HG03469 (cell line): ENCODE measurements at regions not wholly inside any gene's neighbourhood (a gene's known extent, or its start where the extent isn't known, plus 50 kb on each side); places are given as distances from the start of the nearest gene placed in this dataset.

Experiments
- ATAC-seq: cut with Tn5 transposase; IDR thresholded peaks from one replicate; pipeline ENCODE4 v1.9.1; 2021; ENCODE audit warnings: mild to moderate bottlenecking, moderate library complexity, moderate number of reproducible peaks; ENCODE audit not compliant: unreplicated experiment

DNA sequence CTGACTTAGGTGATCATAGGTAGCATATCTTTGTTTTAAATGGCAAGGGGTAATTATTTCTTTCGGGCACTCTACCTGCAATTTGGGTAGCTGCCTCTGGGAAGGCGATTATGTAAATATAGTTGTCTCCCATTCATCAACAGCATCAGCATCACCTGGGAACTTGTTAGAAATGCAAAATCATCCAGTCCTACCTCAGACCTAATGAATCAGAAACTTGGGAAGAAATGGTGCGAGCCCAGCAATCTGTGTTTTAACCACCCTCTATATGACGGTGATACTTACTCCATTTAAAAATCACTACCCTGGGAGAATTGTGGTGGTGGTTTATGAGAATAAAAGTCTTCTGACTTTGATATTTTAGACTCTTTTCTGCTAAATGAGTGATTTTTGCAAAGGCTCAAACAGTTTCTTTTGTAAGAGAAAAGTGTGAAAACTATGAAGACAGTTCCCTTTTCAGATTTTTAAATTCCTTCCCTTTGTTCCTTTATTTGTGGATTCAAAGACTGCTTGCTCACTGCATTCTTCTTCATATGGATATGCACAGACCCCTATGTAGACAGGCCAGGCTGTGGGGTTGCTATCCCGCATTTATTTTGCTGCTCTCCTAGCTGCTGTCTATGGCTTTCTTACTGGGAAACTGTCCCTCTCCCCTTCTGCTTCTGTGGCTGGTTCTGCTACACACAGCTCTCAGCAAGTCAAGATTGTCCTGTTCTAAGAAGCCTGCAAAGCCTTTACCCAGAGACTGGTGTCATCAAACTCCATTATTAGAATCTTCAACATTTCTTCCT, 365.3 kb downstream of the RNF144B start:
- ATAC-seq: no peak

DNA sequence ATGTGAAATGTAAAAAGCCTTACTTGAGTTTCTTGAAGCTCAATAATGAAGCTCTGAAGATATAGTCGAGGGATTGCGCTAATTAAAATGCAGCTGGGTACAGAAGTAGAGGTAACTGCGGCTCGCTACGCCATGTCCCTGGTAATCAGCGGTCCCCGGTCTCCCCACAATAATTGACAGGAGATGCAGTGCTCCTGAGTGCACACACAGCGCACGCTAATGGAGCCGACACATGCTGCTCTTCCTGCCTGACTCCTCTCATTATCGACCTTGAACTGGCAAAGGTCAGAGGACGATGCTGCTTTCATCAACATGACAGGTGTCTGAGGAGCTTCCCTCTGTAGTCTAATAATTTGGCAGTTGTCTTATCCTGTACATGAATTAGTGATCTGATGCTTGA, 365.9 kb downstream of the RNF144B start:
- no peak for ATAC-seq

- no peak for ATAC-seq
These were observed 375.9 kb downstream of the RNF144B start for GRCh38 chr6:18763086-18763485.

DNA sequence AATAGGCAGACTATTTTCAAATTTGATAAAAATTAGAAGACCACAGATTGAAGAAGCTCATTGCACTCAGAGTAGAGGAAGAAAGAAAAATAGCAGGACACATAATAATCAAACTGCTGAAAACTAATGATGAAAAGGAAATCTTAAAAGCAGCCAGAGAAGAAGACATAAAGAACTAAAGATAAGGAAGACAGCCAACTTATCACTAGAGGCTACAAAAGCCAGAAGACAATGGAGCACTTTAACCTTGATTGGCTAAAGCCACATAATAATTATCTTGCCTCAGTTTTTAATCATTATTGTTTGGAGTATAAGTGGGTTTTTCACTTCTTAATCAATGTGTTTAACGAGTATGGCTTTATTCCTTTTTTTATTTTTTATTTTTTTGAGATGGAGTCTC, 397.6 kb downstream of the RNF144B start:
- ATAC-seq: no peak

GRCh38 chr6:18785810-18786490, 398.8 kb downstream of the RNF144B start:
- ATAC-seq: no peak

- ATAC-seq: no peak
These were observed 405.7 kb downstream of the RNF144B start for GRCh38 chr6:18792866-18793265.

DNA sequence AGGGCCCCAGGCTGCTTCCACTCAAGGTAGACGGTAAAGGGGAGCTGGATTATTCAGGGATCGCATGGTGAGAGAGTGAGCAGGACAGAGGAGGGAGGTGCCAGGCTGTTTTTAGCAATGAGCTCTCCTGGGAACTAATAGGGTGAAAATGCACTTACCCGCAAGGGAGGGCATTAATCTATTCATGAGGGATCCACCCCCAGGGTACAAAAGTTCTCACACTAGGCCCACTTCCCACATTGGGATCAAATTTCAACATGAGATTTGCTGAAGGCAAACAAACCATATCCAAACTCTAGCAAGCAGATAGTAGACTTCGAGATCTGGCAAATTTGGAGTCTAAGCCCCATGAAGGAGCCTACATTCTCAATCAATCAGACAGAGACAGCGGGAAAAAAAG, 408.6 kb downstream of the RNF144B start:
- ATAC-seq: no peak

DNA sequence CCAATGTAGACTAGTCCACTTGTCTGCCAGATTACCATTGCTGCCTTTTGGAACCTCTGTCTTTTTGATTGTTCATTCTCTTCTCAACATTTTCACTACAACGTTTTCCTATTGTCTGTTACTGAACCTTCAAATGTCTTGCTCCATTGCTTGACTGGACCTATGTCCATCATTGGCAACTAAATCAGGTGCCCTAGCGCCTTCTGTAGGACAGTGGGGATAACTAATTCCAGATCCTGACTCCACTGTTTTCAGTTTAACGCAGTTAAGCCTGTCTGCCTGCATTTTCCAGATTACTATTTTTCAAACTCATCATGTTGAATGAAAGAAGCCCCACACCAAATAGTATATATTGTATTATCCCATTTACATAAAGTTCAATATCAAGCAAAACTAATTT, 433.6 kb downstream of the RNF144B start:
- ATAC-seq: no peak

- no peak for ATAC-seq
These were observed 436.7 kb downstream of the RNF144B start for GRCh38 chr6:18823782-18824386.

DNA sequence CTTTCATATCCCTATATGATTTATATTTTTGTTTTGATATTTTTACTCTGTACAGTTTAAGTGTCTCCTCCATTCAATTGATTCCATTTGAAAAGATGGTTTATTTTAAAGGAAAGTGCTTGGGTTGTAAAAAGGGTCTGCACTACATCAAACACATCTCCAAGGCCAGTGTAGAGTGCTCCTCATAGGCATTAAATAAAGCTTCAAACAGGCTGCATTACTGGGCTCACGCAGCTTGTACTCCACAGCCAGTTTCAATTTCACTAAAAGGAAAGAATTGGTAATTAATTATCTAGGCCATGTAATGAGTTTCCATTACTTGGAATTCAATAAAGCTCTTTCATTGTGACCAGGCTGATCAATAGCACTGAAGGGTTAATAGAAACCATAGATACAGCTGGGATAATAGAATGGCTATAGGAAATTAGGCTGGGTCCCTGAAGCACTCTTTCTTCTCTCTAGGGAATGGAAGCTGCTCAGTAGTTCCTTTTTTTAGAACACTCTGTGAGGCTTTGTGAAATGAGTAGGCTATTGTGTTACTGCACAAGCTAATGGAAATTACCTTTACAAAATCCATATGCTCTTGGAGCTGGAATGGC, 442.2 kb downstream of the RNF144B start:
- ATAC-seq: no peak

DNA sequence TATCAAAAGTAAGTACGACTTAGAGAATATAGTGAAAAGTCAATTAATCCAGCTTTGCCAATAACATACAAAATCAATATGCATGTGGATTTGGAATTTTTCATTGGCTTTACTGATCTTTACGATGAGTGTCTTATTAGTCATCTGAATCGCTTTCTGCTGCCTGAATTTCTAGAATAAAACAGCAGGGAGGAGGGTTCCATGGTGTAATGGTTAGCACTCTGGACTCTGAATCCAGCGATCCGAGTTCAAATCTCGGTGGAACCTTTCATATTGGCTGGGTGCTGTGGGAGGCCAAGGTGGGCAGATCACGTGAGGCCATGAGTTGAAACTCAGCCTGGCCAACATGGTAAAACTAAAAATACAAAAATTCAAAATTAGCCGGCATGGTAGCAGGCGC, 448.8 kb downstream of the RNF144B start:
- no peak for ATAC-seq

- ATAC-seq: no peak
These were observed 449.9 kb downstream of the RNF144B start for GRCh38 chr6:18837013-18837412.

- no peak for ATAC-seq
These were observed 455.4 kb downstream of the RNF144B start for GRCh38 chr6:18842534-18842933.

- no peak for ATAC-seq
These were observed 458.7 kb downstream of the RNF144B start for GRCh38 chr6:18845896-18846295.

DNA sequence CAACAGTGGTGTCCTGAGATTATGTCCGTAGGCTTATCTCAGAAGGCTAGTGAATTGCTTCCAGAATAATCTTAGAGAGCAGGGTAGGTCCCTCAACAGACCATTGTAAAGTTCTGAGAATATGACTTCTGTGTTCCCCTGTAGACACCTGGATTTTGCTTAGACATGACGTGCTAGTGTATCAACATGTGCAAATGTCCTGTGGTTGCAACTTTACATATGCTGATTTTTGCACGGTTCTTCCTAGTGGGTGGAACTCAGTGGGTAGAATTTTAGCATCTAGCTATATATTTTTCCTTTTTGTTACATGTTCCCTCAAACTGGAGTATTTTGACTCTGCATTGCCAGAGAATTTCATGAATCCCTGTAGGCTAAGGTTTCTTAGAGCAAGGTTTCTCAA, 459.2 kb downstream of the RNF144B start:
- ATAC-seq: no peak

DNA sequence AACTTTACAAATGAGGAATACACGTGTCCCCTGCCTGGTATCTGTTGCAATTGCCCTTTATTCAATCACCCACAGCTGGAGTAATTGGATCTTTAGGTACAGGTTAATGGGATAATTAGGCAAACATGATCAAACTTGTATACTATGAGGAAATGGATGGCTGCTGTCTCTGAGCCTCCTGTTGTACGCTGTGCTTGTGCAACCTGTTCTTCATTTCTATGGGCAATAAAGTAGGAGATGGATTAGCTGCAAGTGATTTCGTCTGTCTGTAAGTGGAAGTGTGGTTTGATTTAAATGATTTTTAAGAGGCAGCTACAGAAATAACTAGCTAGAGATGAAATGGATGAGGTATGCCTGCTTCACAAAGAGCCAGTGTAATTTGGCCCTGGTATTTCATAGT, 474.1 kb downstream of the RNF144B start:
- ATAC-seq: no peak

- ATAC-seq: no peak
These were observed 496.1 kb downstream of the RNF144B start for GRCh38 chr6:18883268-18883667.

DNA sequence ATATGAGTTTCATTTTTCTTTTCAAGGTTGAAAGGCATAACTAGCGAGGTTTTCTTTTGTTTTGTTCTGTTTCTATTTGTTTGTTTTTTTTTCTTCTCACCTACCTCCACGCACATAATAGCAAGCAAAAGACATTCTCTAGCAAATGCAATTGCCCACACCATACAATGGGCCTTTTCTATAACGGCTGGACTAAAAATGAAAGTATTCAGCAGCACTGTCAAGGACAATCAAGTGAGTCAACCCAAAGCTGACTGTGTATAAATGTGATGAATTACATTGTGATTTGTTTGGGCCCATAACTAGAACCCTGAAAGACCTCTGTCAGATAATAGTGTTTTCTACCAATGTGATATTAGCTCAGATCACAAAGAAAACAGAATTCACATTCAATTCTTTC, 496.7 kb downstream of the RNF144B start:
- no peak for ATAC-seq

DNA sequence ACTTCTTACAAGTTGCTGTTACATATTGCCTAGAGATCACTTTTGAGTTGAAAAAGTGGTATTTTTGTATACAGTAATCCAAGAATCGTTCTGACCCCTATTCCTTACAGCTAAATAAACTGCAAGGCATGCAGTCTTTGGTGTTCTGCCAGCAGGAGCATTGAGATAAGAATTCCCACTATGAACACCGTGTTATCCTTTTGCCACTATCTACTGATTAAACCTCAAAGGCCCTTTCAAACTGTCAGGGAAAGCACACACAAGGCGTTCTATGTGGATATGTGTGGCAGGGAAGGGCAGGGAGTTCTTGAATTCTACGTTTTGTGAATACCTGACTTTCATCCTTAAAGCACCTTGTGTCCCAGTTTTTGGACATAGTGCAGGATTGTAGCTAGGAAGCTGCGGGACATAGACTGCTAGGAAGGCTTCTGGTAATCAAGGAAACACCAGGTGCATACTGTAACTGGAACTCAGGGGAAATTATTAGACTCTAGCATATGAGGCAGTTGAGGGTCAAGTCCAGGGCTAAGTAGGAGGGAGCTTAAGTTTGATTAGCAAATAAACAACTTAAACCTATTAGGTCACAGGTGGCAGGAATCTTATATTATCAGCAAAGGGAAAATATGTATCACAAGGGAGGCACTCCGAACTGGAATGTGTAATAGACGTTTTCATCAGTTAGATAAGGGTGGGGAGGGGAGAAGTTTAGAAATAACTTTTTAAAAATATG, 506.6 kb downstream of the RNF144B start:
- ATAC-seq: no peak

DNA sequence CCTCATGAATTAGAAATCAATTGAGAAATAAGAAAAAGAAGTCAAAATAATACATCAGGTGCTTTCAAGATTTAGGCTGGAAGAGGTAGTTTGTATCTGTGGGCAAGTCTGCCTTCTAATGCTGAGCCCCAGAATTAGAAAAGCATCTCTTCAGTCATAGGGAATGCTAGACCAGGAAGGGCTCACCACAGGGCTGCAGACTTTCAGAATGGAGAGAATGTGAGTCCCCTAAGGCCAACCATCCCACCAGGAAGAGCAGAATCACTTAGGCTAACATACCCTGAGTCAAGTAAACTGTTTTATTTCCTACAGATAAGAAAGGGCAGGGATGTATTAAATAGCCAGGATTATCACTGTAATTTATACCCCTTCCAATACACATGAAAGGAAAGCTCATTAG, 510.2 kb downstream of the RNF144B start:
- no peak for ATAC-seq

- no peak for ATAC-seq
These were observed 517.5 kb downstream of the RNF144B start for GRCh38 chr6:18904681-18905080.
